ENCODE measurements at regions not wholly inside any gene's neighbourhood (a gene's known extent, or its start where the extent isn't known, plus 50 kb on each side); places are given as distances from the start of the nearest gene placed in this dataset.

DNA sequence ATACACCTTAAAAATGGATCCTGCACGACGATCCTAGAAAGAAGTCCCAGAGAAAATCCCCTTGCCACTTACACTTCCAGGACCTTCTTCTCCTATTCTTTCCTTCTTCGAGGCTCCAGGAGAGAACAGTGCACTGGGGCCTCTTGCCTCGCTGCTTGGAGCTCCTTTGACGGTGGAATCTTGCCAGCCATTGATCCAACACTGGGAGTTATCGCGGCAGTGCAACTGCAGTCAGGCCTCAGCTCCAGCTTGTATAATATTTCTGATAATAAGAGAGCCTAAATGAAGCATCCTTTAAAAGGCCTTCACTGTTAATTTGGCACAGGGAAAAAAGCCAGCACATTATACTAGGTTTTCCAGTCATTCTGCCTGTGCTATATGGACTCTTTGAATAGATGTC lies 216.9 kb upstream of the PARD3B start:
- Histone ChIP-seq H2BK120ac (ENCODE audit: low read depth, low read length, poor library complexity, severe bottlenecking) (no peak overlapping the region), H3K4me2 (ENCODE audit: insufficient read depth, insufficient read length, low read length) (no peak overlapping the region), H3K27ac (ENCODE audit: insufficient read length, low read depth, low read length) (no peak overlapping the region), H2BK20ac (ENCODE audit: low read depth, low read length, poor library complexity, severe bottlenecking) (no peak overlapping the region), H3K23ac (ENCODE audit: insufficient read length, low read depth, low read length) (no peak overlapping the region), H2BK12ac (ENCODE audit: insufficient read length, low read depth, low read length) (no peak overlapping the region), H3K4me1 (ENCODE audit: insufficient read depth, low read length) (no peaks in the 10 kb centered on the region; the same call in 1 of the 2 replicates), H3K27me3 (ENCODE audit: insufficient read depth, low read length) (no peaks in the 10 kb centered on the region), H3K56ac (ENCODE audit: insufficient read length, low read depth, low read length) (no peak overlapping the region), H3K23me2 (ENCODE audit: insufficient read length, low read depth, low read length, poor library complexity, severe bottlenecking) (no peaks in the 10 kb centered on the region), H4K8ac (replicated peaks; ENCODE audit: insufficient read length, low read depth, low read length) (no peak overlapping the region), H3K79me1 (ENCODE audit: insufficient read depth, low read depth, low read length, poor library complexity, severe bottlenecking) (no peaks in the 10 kb centered on the region), H3K4ac (ENCODE audit: low read depth, low read length) (no peak overlapping the region), H3K14ac (ENCODE audit: insufficient read depth, low read length) (no peak overlapping the region), H4K5ac (ENCODE audit: insufficient read length, low read depth, low read length) (no peak overlapping the region), H3T11ph (ENCODE audit: low read length) (no peak overlapping the region), H3K79me2 (ENCODE audit: insufficient read depth, low read length) (no peaks in the 10 kb centered on the region), H2BK5ac (ENCODE audit: insufficient read length, low read length) (no peak overlapping the region), H3K9ac (ENCODE audit: extremely low read depth, insufficient read length, low read length) (no peak overlapping the region), H3K18ac (ENCODE audit: insufficient read length, low read depth, low read length) (no peak overlapping the region), H2AK5ac (ENCODE audit: insufficient read length, low read length) (no peak overlapping the region), H2AFZ (ENCODE audit: low read length) (no peak overlapping the region), H4K20me1 (ENCODE audit: control insufficient read depth, insufficient read depth, insufficient read length) (no peaks in the 10 kb centered on the region), H4K91ac (ENCODE audit: insufficient read length, low read depth, low read length) (no peak overlapping the region), H2BK15ac (ENCODE audit: low read depth, low read length) (no peak overlapping the region), H3K9me3 (ENCODE audit: control insufficient read depth, low read depth, low read length) (no peaks in the 10 kb centered on the region)
- DNase-seq = no peak
- no peaks in the 10 kb centered on the region for H3K27me3 Mint-ChIP-seq (ENCODE audit: low read depth)
- H3K36me3 Mint-ChIP-seq (ENCODE audit: insufficient read depth in 1 of 3, low read depth in 3 of 3) = no peaks in the 10 kb centered on the region
- TF ChIP-seq, protein P1, sequence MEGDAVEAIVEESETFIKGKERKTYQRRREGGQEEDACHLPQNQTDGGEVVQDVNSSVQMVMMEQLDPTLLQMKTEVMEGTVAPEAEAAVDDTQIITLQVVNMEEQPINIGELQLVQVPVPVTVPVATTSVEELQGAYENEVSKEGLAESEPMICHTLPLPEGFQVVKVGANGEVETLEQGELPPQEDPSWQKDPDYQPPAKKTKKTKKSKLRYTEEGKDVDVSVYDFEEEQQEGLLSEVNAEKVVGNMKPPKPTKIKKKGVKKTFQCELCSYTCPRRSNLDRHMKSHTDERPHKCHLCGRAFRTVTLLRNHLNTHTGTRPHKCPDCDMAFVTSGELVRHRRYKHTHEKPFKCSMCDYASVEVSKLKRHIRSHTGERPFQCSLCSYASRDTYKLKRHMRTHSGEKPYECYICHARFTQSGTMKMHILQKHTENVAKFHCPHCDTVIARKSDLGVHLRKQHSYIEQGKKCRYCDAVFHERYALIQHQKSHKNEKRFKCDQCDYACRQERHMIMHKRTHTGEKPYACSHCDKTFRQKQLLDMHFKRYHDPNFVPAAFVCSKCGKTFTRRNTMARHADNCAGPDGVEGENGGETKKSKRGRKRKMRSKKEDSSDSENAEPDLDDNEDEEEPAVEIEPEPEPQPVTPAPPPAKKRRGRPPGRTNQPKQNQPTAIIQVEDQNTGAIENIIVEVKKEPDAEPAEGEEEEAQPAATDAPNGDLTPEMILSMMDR (conservative IDR thresholded peaks at IDR 0.05) = no peak
- WGBS (ENCODE audit: extremely low coverage, insufficient read length, low lambda C conversion rate) = no CpG with 5 or more reads among the region's 7 CpGs
- no peak overlapping the region for H3K27ac Mint-ChIP-seq
- H3K4me3 Mint-ChIP-seq = no peak overlapping the region
- peaks cover 12 to 13% of the 10 kb centered on the region in 2 experiments for H3K4me1 Mint-ChIP-seq
- no peaks in the 10 kb centered on the region; a peak in 1 of 5 replicates for H3K9me3 Mint-ChIP-seq

Data from H9 (cell line).